ENCODE measurements at regions not wholly inside any gene's neighbourhood (a gene's known extent, or its start where the extent isn't known, plus 50 kb on each side); places are given as distances from the start of the nearest gene placed in this dataset.

GRCh38 chr2:66866331-66867062 lies 431.6 kb downstream of the MEIS1 start:
- no peak overlapping the region for H3K27ac Mint-ChIP-seq (ENCODE audit: unreplicated experiment)
- DNase-seq (ENCODE audit: extremely low spot score, unreplicated experiment), result no peak

GRCh38 chr2:66867063-66867441 lies 432.1 kb downstream of the MEIS1 start:
- no peaks in the 10 kb centered on the region for H3K27me3 Mint-ChIP-seq (ENCODE audit: unreplicated experiment)
- peaks cover 21% of the 10 kb centered on the region for H3K4me1 Mint-ChIP-seq (ENCODE audit: unreplicated experiment)
- TF ChIP-seq CTCF (IDR thresholded peaks at IDR 0.05), result no peak
- no peak for DNase-seq (ENCODE audit: extremely low spot score, unreplicated experiment)
- no peaks in the 10 kb centered on the region for H3K9me3 Mint-ChIP-seq (ENCODE audit: unreplicated experiment)
- H3K36me3 Mint-ChIP-seq (ENCODE audit: unreplicated experiment), result no peaks in the 10 kb centered on the region
- H3K4me3 Mint-ChIP-seq (ENCODE audit: unreplicated experiment), result no peak overlapping the region
- no peak overlapping the region for H3K27ac Mint-ChIP-seq (ENCODE audit: unreplicated experiment)

More at GRCh38 chr2:66866331-66867062, 431.6 kb downstream of the MEIS1 start:
- Mint-ChIP-seq H3K4me1 (ENCODE audit: unreplicated experiment) (peaks cover 19% of the 10 kb centered on the region), H3K4me3 (ENCODE audit: unreplicated experiment) (no peak overlapping the region), H3K27me3 (ENCODE audit: unreplicated experiment) (no peaks in the 10 kb centered on the region), H3K9me3 (ENCODE audit: unreplicated experiment) (no peaks in the 10 kb centered on the region), H3K36me3 (ENCODE audit: unreplicated experiment) (no peaks in the 10 kb centered on the region)
- no peak for TF ChIP-seq CTCF (IDR thresholded peaks at IDR 0.05)

- no peak for TF ChIP-seq CTCF (IDR thresholded peaks at IDR 0.05)
- Mint-ChIP-seq H3K27ac (ENCODE audit: unreplicated experiment) (no peak overlapping the region), H3K9me3 (ENCODE audit: unreplicated experiment) (no peaks in the 10 kb centered on the region), H3K4me3 (ENCODE audit: unreplicated experiment) (no peak overlapping the region), H3K4me1 (ENCODE audit: unreplicated experiment) (peaks cover 28% of the 10 kb centered on the region), H3K36me3 (ENCODE audit: unreplicated experiment) (no peaks in the 10 kb centered on the region), H3K27me3 (ENCODE audit: unreplicated experiment) (no peaks in the 10 kb centered on the region)
- DNase-seq (ENCODE audit: extremely low spot score, unreplicated experiment), result no peak
Measured at GRCh38 chr2:66869076-66869475, 434.2 kb downstream of the MEIS1 start.

- TF ChIP-seq CTCF (IDR thresholded peaks at IDR 0.05), result no peak
- H3K27ac Mint-ChIP-seq (ENCODE audit: unreplicated experiment), result no peak overlapping the region
Measured at GRCh38 chr2:66872081-66872985, 437.4 kb downstream of the MEIS1 start.

More at GRCh38 chr2:66872081-66872985, 437.4 kb downstream of the MEIS1 start:
- Mint-ChIP-seq H3K4me1 (ENCODE audit: unreplicated experiment) (peaks cover 37% of the 10 kb centered on the region), H3K4me3 (ENCODE audit: unreplicated experiment) (no peak overlapping the region), H3K27me3 (ENCODE audit: unreplicated experiment) (no peaks in the 10 kb centered on the region), H3K36me3 (ENCODE audit: unreplicated experiment) (no peaks in the 10 kb centered on the region), H3K9me3 (ENCODE audit: unreplicated experiment) (no peaks in the 10 kb centered on the region)
- DNase-seq (ENCODE audit: extremely low spot score, unreplicated experiment), result no peak
